ENCODE measurements at regions not wholly inside any gene's neighbourhood (a gene's known extent, or its start where the extent isn't known, plus 50 kb on each side); places are given as distances from the start of the nearest gene placed in this dataset.

DNA sequence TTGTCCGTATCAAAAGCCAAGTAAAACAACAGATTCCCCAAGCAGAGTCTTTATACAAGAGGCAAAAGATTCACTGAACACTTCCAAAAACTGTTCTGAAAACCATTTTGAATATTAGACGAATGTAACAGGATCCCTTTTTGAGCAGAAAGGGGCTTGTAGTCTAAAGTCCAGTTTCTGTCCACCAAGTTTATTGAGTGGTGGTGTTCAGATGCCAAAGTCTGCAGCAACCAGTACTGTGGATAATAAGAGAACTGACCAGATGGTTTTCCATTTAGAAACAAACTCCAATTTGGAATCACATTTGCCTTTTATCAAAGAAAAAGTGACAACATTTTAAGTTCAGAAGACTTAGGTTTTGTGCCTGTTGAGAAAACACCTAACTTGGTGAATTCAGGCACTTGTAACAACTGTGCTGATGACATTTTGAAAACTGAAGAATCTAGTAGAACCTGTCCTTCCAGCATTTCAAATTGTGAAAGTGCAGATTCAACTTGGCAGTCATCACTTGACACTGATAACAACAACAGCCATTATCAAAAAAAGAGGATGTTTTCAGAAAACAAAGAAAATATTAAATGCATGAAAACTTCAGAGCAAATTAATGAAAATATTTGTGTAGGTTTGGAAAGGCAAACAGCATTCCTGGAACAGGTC, 217.1 kb downstream of the CSNK2A3 start:
- TF ChIP-seq CTCF (IDR thresholded peaks at IDR 0.05) (no peak), POLR2AphosphoS5 (IDR thresholded peaks at IDR 0.05) (no peak), POLR2A (IDR thresholded peaks at IDR 0.05) (no peak)

Measured in stomach (tissue), 4 donors.